ENCODE measurements at regions not wholly inside any gene's neighbourhood (a gene's known extent, or its start where the extent isn't known, plus 50 kb on each side); places are given as distances from the start of the nearest gene placed in this dataset.

DNA sequence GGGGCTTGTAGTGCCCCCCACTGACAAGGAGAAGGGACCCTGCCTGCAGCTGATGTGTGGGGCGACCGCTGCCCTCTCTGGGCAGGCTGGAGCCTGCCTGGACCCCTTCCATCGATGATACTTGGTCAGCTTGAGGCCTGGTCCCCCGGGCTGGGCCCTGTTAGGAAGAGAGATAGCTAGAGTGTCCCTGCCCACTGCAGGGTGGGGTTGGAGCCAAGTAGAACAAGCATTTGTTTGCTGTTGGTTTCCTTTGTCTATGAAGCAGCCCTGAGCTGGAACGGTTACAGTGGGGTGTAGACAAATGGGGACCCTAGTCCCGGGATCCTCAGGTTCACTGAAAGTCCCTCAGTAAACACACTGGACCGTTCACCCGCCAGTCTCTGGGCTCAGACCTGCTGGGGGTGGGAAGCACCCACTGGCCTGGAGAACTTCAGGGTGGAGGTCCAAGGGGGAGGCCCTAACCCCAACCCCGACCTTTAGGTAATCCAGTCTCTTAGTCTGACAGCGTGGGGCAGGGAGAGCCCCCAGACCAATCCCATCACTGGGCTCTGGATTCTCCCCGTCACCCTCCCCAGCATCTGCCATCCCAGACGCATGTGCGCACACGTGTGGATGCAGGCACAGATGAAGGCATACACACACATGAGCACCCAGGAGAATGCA lies 204.8 kb upstream of the ZNF536 start:
- DNase-seq (ENCODE audit: low read depth): no peak
- TF ChIP-seq, protein P1, sequence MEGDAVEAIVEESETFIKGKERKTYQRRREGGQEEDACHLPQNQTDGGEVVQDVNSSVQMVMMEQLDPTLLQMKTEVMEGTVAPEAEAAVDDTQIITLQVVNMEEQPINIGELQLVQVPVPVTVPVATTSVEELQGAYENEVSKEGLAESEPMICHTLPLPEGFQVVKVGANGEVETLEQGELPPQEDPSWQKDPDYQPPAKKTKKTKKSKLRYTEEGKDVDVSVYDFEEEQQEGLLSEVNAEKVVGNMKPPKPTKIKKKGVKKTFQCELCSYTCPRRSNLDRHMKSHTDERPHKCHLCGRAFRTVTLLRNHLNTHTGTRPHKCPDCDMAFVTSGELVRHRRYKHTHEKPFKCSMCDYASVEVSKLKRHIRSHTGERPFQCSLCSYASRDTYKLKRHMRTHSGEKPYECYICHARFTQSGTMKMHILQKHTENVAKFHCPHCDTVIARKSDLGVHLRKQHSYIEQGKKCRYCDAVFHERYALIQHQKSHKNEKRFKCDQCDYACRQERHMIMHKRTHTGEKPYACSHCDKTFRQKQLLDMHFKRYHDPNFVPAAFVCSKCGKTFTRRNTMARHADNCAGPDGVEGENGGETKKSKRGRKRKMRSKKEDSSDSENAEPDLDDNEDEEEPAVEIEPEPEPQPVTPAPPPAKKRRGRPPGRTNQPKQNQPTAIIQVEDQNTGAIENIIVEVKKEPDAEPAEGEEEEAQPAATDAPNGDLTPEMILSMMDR (IDR thresholded peaks at IDR 0.05; ENCODE audit: insufficient read depth, low read depth, low read length): no peak
- H3K4me3 ChIP-seq (ENCODE audit: low read depth, low read length): no peak overlapping the region

DNA sequence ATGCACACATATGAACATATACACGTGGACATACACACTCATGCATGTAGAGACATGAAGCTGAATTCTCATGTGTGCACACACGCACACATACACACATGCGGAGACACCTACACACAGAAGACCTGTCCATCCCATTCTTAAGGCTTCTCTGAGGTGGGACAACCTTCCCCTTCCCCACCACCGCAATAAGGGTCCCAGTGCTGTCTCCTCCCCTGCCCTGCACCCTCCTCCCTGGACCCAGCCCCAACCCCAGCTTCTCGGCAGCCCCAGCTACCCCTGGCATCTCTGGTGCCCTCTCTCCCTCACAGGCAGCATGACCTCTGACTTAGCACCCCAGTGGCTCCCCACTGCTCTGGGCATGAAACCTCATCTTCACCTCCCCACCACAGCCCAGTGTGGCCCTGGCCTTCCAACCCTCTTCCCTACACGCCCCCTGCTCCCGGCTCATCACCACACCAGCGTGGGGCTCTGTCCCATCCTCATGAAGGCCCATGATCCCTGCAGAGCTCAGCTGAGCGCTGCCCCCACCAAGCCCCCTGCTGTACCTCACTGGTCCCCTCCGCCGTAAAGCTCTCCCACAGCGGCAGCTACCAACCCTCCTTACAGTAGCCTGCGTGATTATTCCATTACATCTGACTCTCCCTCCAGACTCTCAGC lies 204.1 kb upstream of the ZNF536 start:
- no peak for DNase-seq (ENCODE audit: low read depth)
- H3K4me3 ChIP-seq (ENCODE audit: low read depth, low read length): no peak overlapping the region
- TF ChIP-seq, protein P1 (IDR thresholded peaks at IDR 0.05; ENCODE audit: insufficient read depth, low read depth, low read length): no peak

DNA sequence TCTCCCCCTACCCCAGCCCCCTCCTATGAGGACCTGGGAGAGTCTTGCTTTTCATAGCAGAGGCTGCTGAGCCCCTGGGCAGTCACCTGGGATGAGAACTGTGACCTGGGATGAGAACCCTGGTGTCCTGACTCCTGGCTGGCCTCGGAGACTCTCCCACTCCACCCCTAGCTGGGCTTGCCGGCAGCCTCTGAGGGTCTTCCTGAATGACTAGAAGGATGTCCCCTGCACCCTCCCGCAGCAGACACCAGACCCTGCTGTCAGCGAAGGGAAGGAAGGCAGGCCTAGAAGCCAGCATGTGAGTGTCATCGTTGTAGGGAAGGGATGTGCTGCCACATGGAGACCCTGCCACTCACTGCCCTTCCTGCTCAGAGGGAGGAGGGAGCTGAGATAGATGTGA lies 203.4 kb upstream of the ZNF536 start:
- no peak for DNase-seq (ENCODE audit: low read depth)
- no peak overlapping the region for H3K4me3 ChIP-seq (ENCODE audit: low read depth, low read length)
- TF ChIP-seq, protein P1 (IDR thresholded peaks at IDR 0.05; ENCODE audit: insufficient read depth, low read depth, low read length): no peak

DNA sequence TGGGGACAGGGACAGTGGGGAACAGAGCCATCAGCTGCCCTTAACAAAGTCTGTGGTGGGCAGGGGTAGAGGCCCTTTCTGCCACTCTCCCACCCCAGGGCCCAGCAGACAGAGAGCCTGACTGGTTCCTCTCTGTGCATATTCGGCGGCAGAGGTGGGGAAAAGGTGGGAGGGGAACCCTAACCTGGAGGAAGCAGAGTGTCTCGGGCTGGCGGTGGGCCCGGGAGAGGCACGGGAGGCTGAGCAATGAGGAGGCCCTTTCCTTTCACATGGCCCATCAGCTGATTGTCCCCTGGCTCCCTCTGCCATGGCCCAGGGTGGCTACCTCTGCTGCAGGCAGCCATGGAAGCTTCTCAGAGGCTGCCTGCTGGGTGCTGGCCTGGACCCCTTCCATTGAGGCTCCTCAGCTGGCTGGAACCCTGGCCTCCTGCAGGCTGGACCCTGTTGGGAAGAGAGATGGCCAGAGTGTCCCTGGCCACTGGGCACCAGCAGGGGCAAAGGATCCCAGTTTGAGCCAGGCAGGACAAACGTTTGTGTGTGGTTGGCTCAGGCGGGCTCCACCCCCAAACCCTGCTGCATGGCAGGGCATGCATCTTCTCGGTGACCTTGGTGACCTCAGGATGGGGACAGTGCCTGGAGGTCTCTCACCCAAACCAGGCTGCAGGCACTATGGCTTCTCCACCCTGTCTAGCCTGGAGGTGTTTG lies 202.8 kb upstream of the ZNF536 start:
- H3K4me3 ChIP-seq (ENCODE audit: low read depth, low read length): no peak overlapping the region
- TF ChIP-seq, protein P1 (IDR thresholded peaks at IDR 0.05; ENCODE audit: insufficient read depth, low read depth, low read length): no peak
- DNase-seq (ENCODE audit: low read depth): no peak

DNA sequence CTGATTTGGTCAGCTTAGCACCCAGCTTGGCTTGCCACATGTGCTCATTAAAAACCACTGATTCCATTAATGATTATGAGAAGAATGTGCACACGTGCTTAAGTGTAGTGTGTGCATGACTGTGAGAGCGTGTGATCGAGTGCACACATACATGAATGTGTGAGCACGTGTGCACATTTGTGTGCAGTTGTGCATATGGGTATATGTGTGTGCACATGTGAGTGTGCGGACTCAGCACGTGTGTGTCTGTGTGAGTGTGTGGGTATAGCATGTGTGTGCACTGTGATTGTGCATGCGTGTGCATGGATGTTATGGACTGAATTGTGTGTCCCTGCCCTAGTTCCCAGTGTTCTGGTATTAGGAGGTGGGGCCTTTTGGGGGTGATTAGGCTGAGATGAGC lies 202.1 kb upstream of the ZNF536 start:
- DNase-seq (ENCODE audit: low read depth): no peak
- TF ChIP-seq, protein P1 (IDR thresholded peaks at IDR 0.05; ENCODE audit: insufficient read depth, low read depth, low read length): no peak
- H3K4me3 ChIP-seq (ENCODE audit: low read depth, low read length): no peak overlapping the region

DNA sequence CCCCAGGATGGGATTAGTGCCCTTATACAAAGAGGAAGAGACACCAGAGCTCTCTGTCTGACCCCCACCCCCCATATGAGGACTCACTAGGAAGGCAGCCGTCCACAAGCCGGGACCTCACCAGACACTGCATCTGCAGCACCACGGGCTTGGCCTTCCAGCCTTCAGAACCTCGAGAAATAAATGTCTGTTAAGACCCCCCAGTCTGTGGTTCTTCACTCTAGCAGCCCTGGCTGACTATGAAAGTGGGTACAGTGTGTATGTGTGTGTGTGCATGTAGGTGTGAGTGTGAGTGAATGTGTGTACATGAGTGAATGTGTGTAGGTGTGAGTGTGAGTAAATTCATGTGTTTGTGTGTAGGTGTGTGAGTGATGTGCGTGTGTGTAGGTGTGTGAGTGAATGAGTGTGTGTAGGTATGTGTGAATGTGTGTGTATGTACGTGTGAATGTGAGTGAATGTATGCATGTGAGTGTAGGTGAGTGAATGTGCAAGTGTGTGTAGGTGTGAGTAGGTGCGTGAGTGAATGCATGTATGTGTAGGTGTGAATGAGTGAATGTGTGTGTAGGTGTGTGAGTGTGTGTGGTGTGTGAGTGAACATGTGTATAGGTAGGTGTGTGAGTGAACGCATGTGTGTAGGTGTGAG lies 201.6 kb upstream of the ZNF536 start:
- H3K4me3 ChIP-seq (ENCODE audit: low read depth, low read length): no peak overlapping the region
- TF ChIP-seq, protein P1 (IDR thresholded peaks at IDR 0.05; ENCODE audit: insufficient read depth, low read depth, low read length): no peak
- DNase-seq (ENCODE audit: low read depth): no peak
